ENCODE measurements at regions not wholly inside any gene's neighbourhood (a gene's known extent, or its start where the extent isn't known, plus 50 kb on each side); places are given as distances from the start of the nearest gene placed in this dataset.

DNA sequence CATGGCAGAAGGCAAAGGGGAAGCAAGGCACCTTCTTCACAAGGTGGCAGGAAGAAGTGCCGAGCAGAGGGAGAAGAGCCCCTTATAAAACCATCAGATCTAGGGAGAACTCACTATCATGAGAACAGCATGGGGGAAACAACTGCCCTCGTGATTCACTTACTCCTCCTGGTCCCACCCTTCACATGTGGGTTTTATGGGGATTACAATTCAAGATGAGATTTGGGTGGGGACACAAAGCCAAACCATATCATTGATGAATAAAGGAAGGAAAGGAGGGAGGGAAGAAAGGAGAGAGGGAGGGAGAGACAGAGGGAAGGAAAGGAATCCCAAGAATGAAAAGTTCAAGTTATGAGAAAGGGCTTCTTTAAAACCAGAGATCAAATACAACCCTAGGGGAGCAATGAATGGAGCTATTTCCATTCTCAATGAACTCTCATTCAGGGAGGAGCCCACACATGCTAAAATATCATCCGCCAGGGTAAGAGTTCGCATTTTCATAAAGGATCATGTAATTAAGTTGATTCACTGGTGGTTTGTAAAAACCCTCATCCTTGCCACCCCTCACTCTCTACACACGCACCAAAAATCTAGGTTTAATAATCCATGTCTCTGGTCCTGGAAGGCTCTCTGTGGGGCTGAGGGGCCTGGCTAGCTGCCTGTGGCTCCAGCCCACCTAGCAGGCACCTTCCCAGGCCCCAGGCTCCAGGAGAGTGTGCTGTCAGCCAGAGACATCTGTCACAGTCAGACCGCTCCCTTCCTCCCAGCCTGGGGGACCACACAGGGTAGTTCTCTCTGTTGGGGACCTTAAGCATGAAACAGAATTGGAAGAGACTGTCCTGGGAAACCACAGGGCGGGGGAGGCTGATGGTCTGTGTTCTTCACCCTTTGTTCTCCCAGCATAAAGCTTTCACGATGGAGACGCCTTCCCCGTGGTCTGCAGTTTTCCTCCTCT, 94.0 kb downstream of the CCDC185 start:
- no peak for DNase-seq
- H3K4me3 ChIP-seq (ENCODE audit: low read depth, low read length), result no peak overlapping the region
- H3K36me3 ChIP-seq (replicated peaks), result no peaks in the 10 kb centered on the region
- H3K27me3 ChIP-seq (replicated peaks), result peaks cover 3% of the 10 kb centered on the region
- in situ Hi-C loops (cut with HindIII; ENCODE audit: low pct_ligation_motif_present, low sequenced_read_pairs), result no loop called here
- TF ChIP-seq, protein P1, sequence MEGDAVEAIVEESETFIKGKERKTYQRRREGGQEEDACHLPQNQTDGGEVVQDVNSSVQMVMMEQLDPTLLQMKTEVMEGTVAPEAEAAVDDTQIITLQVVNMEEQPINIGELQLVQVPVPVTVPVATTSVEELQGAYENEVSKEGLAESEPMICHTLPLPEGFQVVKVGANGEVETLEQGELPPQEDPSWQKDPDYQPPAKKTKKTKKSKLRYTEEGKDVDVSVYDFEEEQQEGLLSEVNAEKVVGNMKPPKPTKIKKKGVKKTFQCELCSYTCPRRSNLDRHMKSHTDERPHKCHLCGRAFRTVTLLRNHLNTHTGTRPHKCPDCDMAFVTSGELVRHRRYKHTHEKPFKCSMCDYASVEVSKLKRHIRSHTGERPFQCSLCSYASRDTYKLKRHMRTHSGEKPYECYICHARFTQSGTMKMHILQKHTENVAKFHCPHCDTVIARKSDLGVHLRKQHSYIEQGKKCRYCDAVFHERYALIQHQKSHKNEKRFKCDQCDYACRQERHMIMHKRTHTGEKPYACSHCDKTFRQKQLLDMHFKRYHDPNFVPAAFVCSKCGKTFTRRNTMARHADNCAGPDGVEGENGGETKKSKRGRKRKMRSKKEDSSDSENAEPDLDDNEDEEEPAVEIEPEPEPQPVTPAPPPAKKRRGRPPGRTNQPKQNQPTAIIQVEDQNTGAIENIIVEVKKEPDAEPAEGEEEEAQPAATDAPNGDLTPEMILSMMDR (IDR thresholded peaks at IDR 0.05; ENCODE audit: low read depth, low read length, missing control alignments), result no peak
- no peak overlapping the region for H3K27ac ChIP-seq

DNA sequence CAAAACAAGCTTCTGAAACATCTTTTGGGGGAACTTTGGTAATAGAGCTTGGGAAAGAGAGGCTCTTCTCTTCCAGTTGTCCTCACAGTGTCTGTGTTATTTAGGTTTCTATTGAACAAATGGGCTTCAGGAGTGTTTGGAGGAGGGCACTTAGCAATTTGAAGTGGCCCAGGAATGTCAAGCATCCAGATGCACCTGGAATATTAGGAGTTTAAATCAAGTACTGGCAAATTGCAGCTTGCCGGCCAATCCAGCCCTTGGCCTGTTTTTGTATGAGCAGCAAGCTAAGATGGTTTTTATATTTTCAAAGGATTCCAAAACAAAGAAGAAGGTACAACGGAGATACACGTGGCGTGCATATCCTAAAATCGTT, 94.7 kb downstream of the CCDC185 start:
- in situ Hi-C loops (cut with HindIII; ENCODE audit: low pct_ligation_motif_present, low sequenced_read_pairs), result no loop called here
- H3K36me3 ChIP-seq (replicated peaks), result no peaks in the 10 kb centered on the region
- H3K4me3 ChIP-seq (ENCODE audit: low read depth, low read length), result no peak overlapping the region
- DNase-seq, result no peak
- H3K27ac ChIP-seq, result no peak overlapping the region
- TF ChIP-seq, protein P1 (IDR thresholded peaks at IDR 0.05; ENCODE audit: low read depth, low read length, missing control alignments), result no peak
- H3K27me3 ChIP-seq (replicated peaks), result peaks cover 3% of the 10 kb centered on the region

- H3K27me3 ChIP-seq (replicated peaks), result peaks cover 3% of the 10 kb centered on the region
- DNase-seq, result no peak
- no peak overlapping the region for H3K27ac ChIP-seq
- in situ Hi-C loops (cut with HindIII; ENCODE audit: low pct_ligation_motif_present, low sequenced_read_pairs), result no loop called here
- H3K4me3 ChIP-seq (ENCODE audit: low read depth, low read length), result no peak overlapping the region
- H3K36me3 ChIP-seq (replicated peaks), result no peaks in the 10 kb centered on the region
- TF ChIP-seq, protein P1 (IDR thresholded peaks at IDR 0.05; ENCODE audit: low read depth, low read length, missing control alignments), result no peak
Observed at GRCh38 chr1:223489439-223489838, 96.2 kb downstream of the CCDC185 start.

DNA sequence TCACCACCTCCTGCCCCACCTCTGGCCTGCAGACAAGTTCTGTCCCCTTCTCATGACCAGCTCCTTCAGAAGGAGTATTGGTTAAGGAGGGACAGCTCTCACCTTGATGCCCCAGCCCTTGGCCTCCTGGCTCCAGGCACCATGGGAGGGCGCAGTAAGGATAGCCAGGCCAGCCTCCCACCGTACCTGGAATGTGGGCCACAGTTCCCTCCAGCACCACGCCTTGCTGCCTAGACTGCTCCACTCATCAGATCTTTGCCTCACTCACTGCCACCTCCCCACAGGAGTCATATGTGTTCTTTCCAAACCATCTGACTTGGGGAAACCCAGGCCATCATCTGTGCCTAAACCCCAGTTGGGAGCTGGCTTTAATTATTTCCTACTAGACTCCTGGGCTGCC, 97.0 kb downstream of the CCDC185 start:
- no peaks in the 10 kb centered on the region for H3K36me3 ChIP-seq (replicated peaks)
- no peak overlapping the region for H3K4me3 ChIP-seq (ENCODE audit: low read depth, low read length)
- TF ChIP-seq, protein P1 (IDR thresholded peaks at IDR 0.05; ENCODE audit: low read depth, low read length, missing control alignments), result no peak
- no peak overlapping the region for H3K27ac ChIP-seq
- no peak for DNase-seq
- H3K27me3 ChIP-seq (replicated peaks), result peaks cover 3% of the 10 kb centered on the region
- in situ Hi-C loops (cut with HindIII; ENCODE audit: low pct_ligation_motif_present, low sequenced_read_pairs), result no loop called here

Data from brain microvascular endothelial cell (primary cell).